K562 (cell line): ENCODE measurements at regions not wholly inside any gene's neighbourhood (a gene's known extent, or its start where the extent isn't known, plus 50 kb on each side); places are given as distances from the start of the nearest gene placed in this dataset.

ENCODE experiments used
- ATAC-seq: fragments of 200-7000 bp; cut with Tn5 transposase; 3 replicates; pipeline ENCODE4 v1.9.1; 2020; ENCODE audit warnings: moderate library complexity
- BruUV-seq: library from RNA; stranded (reverse); fragments of 400-500 nt; replicated peaks from 2 replicates; lab custom pipeline; 2021; lab: Mats Ljungman, UMichigan
- CTCF ChIA-PET: fragments of 300-600 bp; formaldehyde crosslinking; extraction: SDS; loops from one replicate; lab custom pipeline; 2021; ENCODE audit warnings: low intra/inter-chr PET ratio; lab: Yijun Ruan, JAX
- POLR2A ChIA-PET: fragments of 300-600, 350-650 bp; sonication (Branson Sonifier 250); formaldehyde crosslinking; extraction: SDS; loops from one replicate; lab custom pipeline; 2021; ENCODE audit warnings: antibody characterized with exemption, inconsistent platforms; lab: Yijun Ruan, JAX
- DNase-seq, 4 experiments: peaks; one replicate each; pipeline versions ENCODE4 v3.0.0 to v3.0.0-alpha.2; 2011 to 2018; ENCODE audit warnings: low spot score in 3 of 4, mixed read lengths in 3 of 4; ENCODE audit errors: extremely low read depth in 1 of 4
- FAIRE-seq: peaks from 2 replicates; lab custom pipeline; 2011; peaks lifted over from hg19 to GRCh38; lab: Jason Lieb, UNC
- H2AFZ ChIP-seq: 2 replicates; pipeline ENCODE4 v1.6.0; 2011; ENCODE audit warnings: low read depth, low read length, control low read depth, inconsistent platforms
- H3K27ac ChIP-seq: fragments of 200-600 bp; 3 replicates; pipeline ENCODE4 v1.8.0; 2011; ENCODE audit warnings: low read depth, mild to moderate bottlenecking, control low read depth, inconsistent platforms, low read length, moderate library complexity, mixed read lengths; ENCODE audit errors: extremely low read depth
- H3K27me3 ChIP-seq, 2 experiments: fragments of 300-600 bp in 1 of 2; 2 replicates in 1 of 2; 3 replicates in 1 of 2; pipeline versions ENCODE4 v1.6.0 to v1.8.0; 2011; ENCODE audit warnings: inconsistent platforms in 2 of 2, low read length in 2 of 2, mild to moderate bottlenecking in 1 of 2, mixed read lengths in 1 of 2, moderate library complexity in 1 of 2; ENCODE audit not compliant: control insufficient read depth in 2 of 2, insufficient read depth in 2 of 2
- H3K36me3 ChIP-seq: fragments of 300-600 bp; 3 replicates; pipeline ENCODE4 v1.8.0; 2011; ENCODE audit warnings: mild to moderate bottlenecking, low read length, inconsistent platforms; ENCODE audit not compliant: control insufficient read depth, insufficient read depth
- H3K4me1 ChIP-seq, 2 experiments: fragments of 200-600 bp in 1 of 2; replicated peaks in 1 of 2; 2 replicates in 1 of 2; 3 replicates in 1 of 2; pipeline versions ENCODE4 v1.5.1 to v1.8.0; 2011; ENCODE audit warnings: inconsistent platforms in 2 of 2, low read length in 2 of 2, mild to moderate bottlenecking in 1 of 2, mixed read lengths in 1 of 2, moderate library complexity in 1 of 2; ENCODE audit not compliant: control insufficient read depth in 2 of 2, insufficient read depth in 2 of 2
- H3K4me2 ChIP-seq: 2 replicates; pipeline ENCODE4 v1.6.1; 2011; ENCODE audit warnings: low read length, control low read depth, inconsistent platforms, mixed read lengths; ENCODE audit not compliant: insufficient read depth
- H3K4me3 ChIP-seq: fragments of 200-600 bp; sonication (generic), shearing (Covaris generic); 2 replicates; pipeline ENCODE4 v1.5.1; 2016; ENCODE audit warnings: control low read depth, inconsistent platforms
- H3K79me2 ChIP-seq: fragments of 200-600 bp; 3 replicates; pipeline ENCODE4 v1.8.0; 2011; ENCODE audit warnings: low read length, inconsistent platforms; ENCODE audit not compliant: control insufficient read depth, insufficient read depth
- H3K9ac ChIP-seq, 2 experiments: 2 replicates each; pipeline versions ENCODE4 v1.6.0 to v1.6.1; 2011; ENCODE audit warnings: low read depth in 2 of 2, low read length in 2 of 2, control low read depth in 1 of 2, inconsistent platforms in 1 of 2, mild to moderate bottlenecking in 1 of 2, mixed read lengths in 1 of 2; ENCODE audit not compliant: insufficient read depth in 1 of 2
- H3K9me1 ChIP-seq: one replicate; pipeline ENCODE4 v1.6.0; 2011; ENCODE audit warnings: inconsistent platforms, mild to moderate bottlenecking, low read length, moderate library complexity; ENCODE audit not compliant: control insufficient read depth, insufficient read depth
- H3K9me3 ChIP-seq: replicated peaks from 2 replicates; pipeline ENCODE4 v1.5.1; 2011; ENCODE audit warnings: low read depth, low read length, inconsistent platforms; ENCODE audit not compliant: control insufficient read depth, insufficient read depth
- H4K20me1 ChIP-seq: replicated peaks from 2 replicates; pipeline ENCODE4 v1.6.1; 2011; ENCODE audit warnings: low read length, inconsistent platforms, mixed read lengths; ENCODE audit not compliant: control insufficient read depth, insufficient read depth
- CBFA2T3 ChIP-seq: fragments of 450-650 bp; IDR thresholded peaks from 2 replicates; pipeline ENCODE4 v1.6.1; 2017
- CEBPZ ChIP-seq: fragments of 150-350 bp; IDR thresholded peaks from 2 replicates; pipeline ENCODE4 v1.6.1; 2014; ENCODE audit warnings: low read depth, mild to moderate bottlenecking, low read length, borderline replicate concordance
- ELF1 ChIP-seq: fragments of 200-800 bp; sonication (Bioruptor generic); IDR thresholded peaks from 2 replicates; pipeline ENCODE4 v1.6.1; 2016; ENCODE audit warnings: missing genetic modification characterization, missing compliant biosample characterization
- MAFK ChIP-seq: IDR thresholded peaks from 2 replicates; pipeline ENCODE4 v1.6.1; 2011; ENCODE audit warnings: low read length, improper control_type of control experiment
- SUPT5H ChIP-seq: fragments of 450-650 bp; IDR thresholded peaks from 2 replicates; pipeline ENCODE4 v1.6.1; 2016
- ZBTB7A ChIP-seq: IDR thresholded peaks from 2 replicates; pipeline ENCODE4 v1.6.1; 2011; ENCODE audit warnings: low read depth, mild to moderate bottlenecking, low read length, moderate library complexity, borderline replicate concordance; ENCODE audit not compliant: control insufficient read depth
- ZNF282 ChIP-seq: sonication (generic); formaldehyde crosslinking; IDR thresholded peaks from 2 replicates; pipeline ENCODE4 v1.8.1; 2023; ENCODE audit warnings: missing genetic modification reagents
- WGBS: fragments of 100-300 bp; shearing (Covaris generic); methylation state at CpG from one replicate; pipeline ENCODE4 v1.1.6; 2016; ENCODE audit warnings: low coverage, mixed read lengths; ENCODE audit not compliant: insufficient coverage; ENCODE audit errors: missing lambda C conversion rate; 5-methylcytosine and 5-hydroxymethylcytosine counted together
- in situ Hi-C: fragments of 300-500 bp; cut with MboI; formaldehyde crosslinking; loops from 4 replicates; pipeline ENCODE4 v1.15.0; 2018; ENCODE audit warnings: inconsistent platforms, mixed read lengths
- intact Hi-C: fragments of 100-400 bp; cut with micrococcal nuclease; formaldehyde crosslinking; loops from 2 replicates; pipeline ENCODE4 v1.14.2; 2022

GRCh38 chr2:150681120-150681804 is 193.8 kb upstream of the RND3 start:
- Histone ChIP-seq H2AFZ (no peak overlapping the region), H3K9ac (no peak overlapping the region), H3K27me3 (no peaks in the 10 kb centered on the region), H3K4me2 (no peak overlapping the region), H3K9me3 (no peaks in the 10 kb centered on the region; the same call in 1 of the 2 replicates)
- WGBS, result 3% methylated on average over 2 of the region's 2 CpGs
- no peak for FAIRE-seq
- BruUV-seq, result no TSS peak
- in situ Hi-C loops, result no loop called here
- TF ChIP-seq MAFK (no peak), ZNF282 (no peak), ZBTB7A (no peak), SUPT5H (no peak), ELF1 (tag) (no peak), CEBPZ (no peak), CBFA2T3 (no peak)
- TF ChIP-seq, all 486 proteins: peak for 0
- POLR2A ChIA-PET, result interaction anchor here (0.6 kb wide), 1 partner anchor 777 kb away, joined by 3 read pairs; no protein-coding TSS in a partner anchor
- no peaks in the 10 kb centered on the region for H3K9me1 ChIP-seq
- no peak overlapping the region for H3K4me3 ChIP-seq
- intact Hi-C loops, result no loop called here
- CTCF ChIA-PET, result no interaction called here
- no peaks in the 10 kb centered on the region for H3K36me3 ChIP-seq
- no peaks in the 10 kb centered on the region for H3K4me1 ChIP-seq
- no peak for ATAC-seq
- H3K27ac ChIP-seq, result no peak overlapping the region
- no peak for DNase-seq
- no peaks in the 10 kb centered on the region for H4K20me1 ChIP-seq
- H3K79me2 ChIP-seq, result no peaks in the 10 kb centered on the region
